ENCODE measurements at regions not wholly inside any gene's neighbourhood (a gene's known extent, or its start where the extent isn't known, plus 50 kb on each side); places are given as distances from the start of the nearest gene placed in this dataset.
"Not testable (repeated sequence)": the region's sequence is repeated elsewhere in the genome, so short reads cannot be mapped to it uniquely, and the experiment has no call there.

DNA sequence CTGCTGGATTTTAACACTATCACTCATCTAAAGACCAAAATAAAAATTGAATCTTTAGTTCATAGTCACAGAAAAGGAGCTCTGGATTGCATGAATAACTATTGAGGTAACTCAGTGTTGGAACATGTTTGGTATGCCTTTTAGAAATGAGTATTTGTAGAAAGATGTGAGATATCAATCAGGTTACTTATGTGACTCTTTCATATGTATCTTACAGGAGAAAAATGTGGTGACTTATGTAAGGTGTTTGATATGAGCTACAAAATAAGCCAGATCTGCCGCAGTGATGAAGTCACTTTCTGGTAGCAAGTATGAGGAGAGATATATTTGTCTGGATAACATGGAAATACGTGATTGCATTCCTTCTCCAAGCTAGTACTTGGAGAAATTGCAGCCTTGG is 1653.3 kb upstream of the PCDH7 start:
- Mint-ChIP-seq H3K27me3 (no peaks in the 10 kb centered on the region), H3K4me3 (no peak overlapping the region), H3K4me1 (no peaks in the 10 kb centered on the region), H3K36me3 (no peaks in the 10 kb centered on the region), H3K27ac (no peak overlapping the region), H3K9me3 (peaks cover 32% of the 10 kb centered on the region)

DNA sequence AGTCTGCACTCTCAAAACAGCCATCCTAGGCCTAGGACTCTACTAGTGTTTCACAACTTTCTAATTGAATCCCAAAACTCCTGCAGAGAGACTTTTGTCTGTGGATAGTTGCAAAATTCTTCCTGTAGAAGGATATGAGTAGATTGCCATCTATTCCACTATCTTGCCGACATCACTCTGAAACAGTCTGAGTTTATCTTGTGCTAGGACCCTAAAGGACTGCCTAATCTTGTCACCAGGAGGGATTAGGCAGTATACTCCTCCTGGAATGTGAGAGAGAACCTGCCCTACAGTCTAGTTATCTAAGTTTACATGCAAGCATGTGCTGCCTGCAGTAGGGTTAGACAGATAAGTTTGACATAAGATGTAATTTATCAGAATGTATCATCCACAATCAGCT is 1646.6 kb upstream of the PCDH7 start:
- no peak overlapping the region for H3K4me3 Mint-ChIP-seq
- H3K27me3 Mint-ChIP-seq: no peaks in the 10 kb centered on the region
- peaks cover 25% of the 10 kb centered on the region for H3K9me3 Mint-ChIP-seq
- no peak overlapping the region for H3K27ac Mint-ChIP-seq
- H3K36me3 Mint-ChIP-seq: no peaks in the 10 kb centered on the region
- no peaks in the 10 kb centered on the region for H3K4me1 Mint-ChIP-seq

DNA sequence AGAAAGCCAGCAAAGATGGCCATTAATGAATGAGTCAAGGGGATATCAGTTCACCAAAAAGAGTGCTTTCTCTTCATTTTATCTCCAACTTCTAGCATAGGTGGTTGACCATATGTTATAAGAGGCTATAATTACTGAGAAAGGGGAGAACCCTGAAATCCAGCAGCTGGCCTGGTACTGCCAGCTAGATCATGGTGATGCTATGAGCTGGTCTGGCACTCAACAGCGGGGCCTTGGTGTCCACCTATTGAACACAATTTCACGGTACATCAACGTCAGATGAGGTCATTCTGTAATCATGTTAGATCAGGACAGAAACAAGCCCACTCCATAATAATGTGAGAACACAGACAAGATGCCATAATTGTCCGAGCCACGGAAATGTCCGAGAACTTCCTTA is 1644.8 kb upstream of the PCDH7 start:
- Mint-ChIP-seq H3K4me1 (no peaks in the 10 kb centered on the region), H3K36me3 (no peaks in the 10 kb centered on the region), H3K9me3 (peaks cover 10% of the 10 kb centered on the region), H3K27me3 (no peaks in the 10 kb centered on the region), H3K4me3 (no peak overlapping the region), H3K27ac (no peak overlapping the region)

DNA sequence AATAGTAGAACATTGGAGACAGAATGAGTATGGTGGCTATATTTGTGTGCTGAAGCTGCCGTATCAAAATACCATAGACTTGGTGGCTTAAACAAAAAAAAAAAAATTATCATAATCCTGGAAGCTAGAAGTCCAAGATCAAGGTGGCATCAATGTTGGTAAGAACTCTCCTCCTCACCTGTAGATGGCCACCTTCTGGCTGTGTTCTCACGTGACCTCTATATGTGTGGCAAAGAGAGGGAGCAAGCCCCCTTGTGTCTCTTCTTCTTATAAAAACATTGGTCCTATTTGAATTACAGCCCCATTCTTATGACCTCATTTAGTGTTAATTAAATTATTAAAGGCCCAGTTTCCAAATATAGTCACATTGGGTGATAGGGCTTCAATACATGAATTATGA is 1640.9 kb upstream of the PCDH7 start:
- Mint-ChIP-seq H3K27me3 (no peaks in the 10 kb centered on the region), H3K4me3 (no peak overlapping the region)

DNA sequence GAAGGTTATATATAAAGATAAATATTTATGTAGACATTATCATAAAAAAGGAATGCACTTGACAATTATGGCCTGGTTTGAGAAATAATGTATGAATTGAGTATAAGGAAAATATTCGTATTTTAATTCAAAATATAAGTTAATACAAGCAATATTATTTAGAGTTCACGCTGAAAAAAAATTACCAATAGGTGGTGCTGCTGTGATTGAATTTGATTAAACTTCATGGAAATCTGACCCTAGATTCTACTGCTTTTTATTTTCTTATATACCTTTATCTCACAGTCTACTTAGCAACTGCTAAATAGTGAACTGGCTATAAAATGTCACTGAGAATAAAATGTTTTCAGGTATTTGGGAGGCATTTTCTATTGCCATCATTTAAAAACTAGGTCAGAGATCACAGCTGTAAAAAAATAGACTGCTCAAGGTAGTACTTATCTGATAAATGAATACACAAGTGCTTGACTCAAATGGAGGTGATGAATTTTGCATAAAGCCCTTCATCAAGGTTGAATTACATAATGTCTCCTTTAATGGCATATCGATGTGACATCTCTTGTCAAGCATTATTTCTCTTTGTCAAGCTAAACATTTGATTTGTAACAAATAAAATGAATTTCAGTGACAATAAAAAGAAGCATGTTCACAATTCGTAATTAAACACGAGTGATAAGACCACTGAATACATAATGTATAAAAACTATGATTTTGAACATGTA is 1638.8 kb upstream of the PCDH7 start:
- no peaks in the 10 kb centered on the region for H3K4me1 Mint-ChIP-seq
- H3K27ac Mint-ChIP-seq: no peak overlapping the region
- no peaks in the 10 kb centered on the region for H3K27me3 Mint-ChIP-seq
- H3K36me3 Mint-ChIP-seq: no peaks in the 10 kb centered on the region
- H3K9me3 Mint-ChIP-seq: peaks cover 5% of the 10 kb centered on the region
- no peak overlapping the region for H3K4me3 Mint-ChIP-seq

More for the DNA sequence above, 1640.9 kb upstream of the PCDH7 start:
- Mint-ChIP-seq H3K4me1 (no peaks in the 10 kb centered on the region), H3K27ac (no peak overlapping the region), H3K36me3 (no peaks in the 10 kb centered on the region), H3K9me3 (no peaks in the 10 kb centered on the region)

DNA sequence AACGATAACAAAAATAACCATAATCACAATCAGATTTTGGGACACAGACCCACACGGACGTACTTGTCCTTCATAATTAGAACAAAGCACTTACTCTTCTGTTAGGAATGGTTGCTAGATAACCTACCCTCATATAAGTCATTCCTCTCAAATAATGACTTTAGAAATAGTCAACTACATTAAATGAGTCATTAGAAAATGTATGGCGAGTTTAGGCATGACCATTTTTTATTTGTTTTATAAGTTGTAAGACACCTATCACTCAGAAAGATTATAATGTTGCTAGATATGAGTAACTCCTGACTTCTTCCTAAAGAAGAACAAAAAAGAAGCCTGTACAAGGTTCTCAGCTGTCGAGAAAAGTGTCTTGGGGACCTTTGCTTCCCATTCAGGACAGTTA is 1637.5 kb upstream of the PCDH7 start:
- no peaks in the 10 kb centered on the region for H3K4me1 Mint-ChIP-seq
- no peaks in the 10 kb centered on the region for H3K27me3 Mint-ChIP-seq
- peaks cover 5% of the 10 kb centered on the region for H3K9me3 Mint-ChIP-seq
- H3K27ac Mint-ChIP-seq: no peak overlapping the region
- no peak overlapping the region for H3K4me3 Mint-ChIP-seq
- H3K36me3 Mint-ChIP-seq: no peaks in the 10 kb centered on the region

DNA sequence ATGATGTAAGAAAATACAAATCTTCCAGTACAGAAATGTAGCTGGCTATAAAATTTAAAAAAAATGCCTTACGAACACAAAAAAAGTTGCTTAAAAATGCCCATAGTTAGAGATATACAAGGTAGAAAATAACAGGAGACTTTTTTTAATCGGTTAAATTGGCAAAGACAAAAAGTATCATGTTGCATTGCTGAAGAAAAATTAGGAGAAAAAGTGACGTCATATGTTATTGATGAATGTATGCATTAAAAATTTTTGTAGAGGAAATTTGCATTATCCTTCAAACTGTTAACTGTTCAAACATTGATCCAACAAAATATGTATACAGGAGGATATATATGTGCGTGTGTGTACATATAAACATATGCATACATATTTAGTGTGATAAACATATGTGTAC is 1634.4 kb upstream of the PCDH7 start:
- Mint-ChIP-seq H3K4me1 (no peaks in the 10 kb centered on the region), H3K9me3 (peaks cover 5% of the 10 kb centered on the region)

DNA sequence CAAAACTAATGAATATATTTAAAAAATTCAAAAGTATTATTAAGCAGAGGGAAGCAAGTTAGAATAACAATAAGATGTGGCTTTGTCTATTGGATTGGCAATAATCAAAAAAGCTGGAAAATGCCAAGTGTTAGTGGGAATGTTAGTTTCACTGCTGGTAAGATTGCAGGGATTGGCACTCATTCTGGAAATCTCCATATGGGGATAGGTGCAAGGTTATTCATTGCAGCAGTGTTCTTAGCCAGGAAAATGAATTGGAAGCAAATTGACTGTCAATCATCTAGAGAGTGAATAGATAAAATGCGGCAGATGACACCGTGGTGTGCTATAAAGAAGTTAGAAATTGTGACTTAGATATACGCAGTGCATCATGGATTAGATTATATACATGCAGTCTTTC is 1615.5 kb upstream of the PCDH7 start:
- peaks cover 12% of the 10 kb centered on the region for H3K9me3 Mint-ChIP-seq
- H3K4me3 Mint-ChIP-seq: no peak overlapping the region
- H3K36me3 Mint-ChIP-seq: no peaks in the 10 kb centered on the region
- H3K27ac Mint-ChIP-seq: no peak overlapping the region
- no peaks in the 10 kb centered on the region for H3K4me1 Mint-ChIP-seq
- H3K27me3 Mint-ChIP-seq: no peaks in the 10 kb centered on the region

More for the DNA sequence above, 1634.4 kb upstream of the PCDH7 start:
- no peak overlapping the region for H3K27ac Mint-ChIP-seq
- no peaks in the 10 kb centered on the region for H3K36me3 Mint-ChIP-seq
- no peak overlapping the region for H3K4me3 Mint-ChIP-seq
- no peaks in the 10 kb centered on the region for H3K27me3 Mint-ChIP-seq

DNA sequence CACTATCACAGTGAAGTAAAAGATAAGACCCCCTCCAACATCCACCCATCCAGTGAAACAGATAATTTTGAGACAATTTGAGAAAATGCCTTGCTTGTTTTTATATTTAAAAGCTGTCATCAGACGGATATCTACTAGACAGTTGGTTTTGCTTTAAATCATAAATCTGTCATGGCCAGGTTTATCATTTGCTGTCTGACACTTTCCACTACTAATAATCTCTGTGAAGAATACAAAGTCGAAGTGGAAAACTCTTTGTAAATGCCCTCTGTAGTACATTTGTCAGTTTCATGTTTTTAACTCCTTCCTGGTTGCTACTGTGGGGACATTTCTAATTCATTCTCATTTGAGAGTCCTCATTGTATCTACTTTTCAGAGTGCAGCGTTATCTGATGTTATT is 1606.2 kb upstream of the PCDH7 start:
- H3K4me3 Mint-ChIP-seq: no peak overlapping the region
- no peaks in the 10 kb centered on the region for H3K36me3 Mint-ChIP-seq
- no peaks in the 10 kb centered on the region for H3K4me1 Mint-ChIP-seq
- H3K9me3 Mint-ChIP-seq: peaks cover 14% of the 10 kb centered on the region
- H3K27ac Mint-ChIP-seq: no peak overlapping the region
- no peaks in the 10 kb centered on the region for H3K27me3 Mint-ChIP-seq

DNA sequence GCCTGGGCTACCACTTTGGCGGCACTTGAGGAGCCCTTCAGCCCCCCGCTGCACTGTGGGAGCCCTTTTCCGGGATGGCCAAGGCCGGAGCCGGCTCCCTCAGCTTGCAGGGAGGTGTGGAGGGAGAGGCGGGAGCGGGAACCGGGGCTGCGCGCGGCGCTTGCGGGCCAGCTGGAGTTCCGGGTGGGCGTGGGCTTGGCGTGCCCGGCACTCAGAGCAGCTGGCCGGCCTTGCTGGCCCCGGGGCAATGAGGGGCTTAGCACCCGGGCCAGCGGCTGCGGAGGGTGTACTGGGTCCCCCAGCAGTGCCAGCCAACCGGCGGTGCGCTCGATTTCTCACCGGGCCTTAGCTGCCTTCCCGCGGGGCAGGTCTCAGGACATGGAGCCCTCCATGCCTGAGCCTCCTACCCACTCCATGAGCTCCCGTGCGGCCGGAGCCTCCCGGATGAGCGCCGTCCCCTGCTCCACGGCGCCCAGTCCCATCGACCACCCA is 1602.9 kb upstream of the PCDH7 start:
- H3K27ac Mint-ChIP-seq, H3K36me3 Mint-ChIP-seq, H3K4me1 Mint-ChIP-seq, H3K4me3 Mint-ChIP-seq, H3K27me3 Mint-ChIP-seq: not testable (repeated sequence)
- H3K9me3 Mint-ChIP-seq: peaks cover 12% of the 10 kb centered on the region

DNA sequence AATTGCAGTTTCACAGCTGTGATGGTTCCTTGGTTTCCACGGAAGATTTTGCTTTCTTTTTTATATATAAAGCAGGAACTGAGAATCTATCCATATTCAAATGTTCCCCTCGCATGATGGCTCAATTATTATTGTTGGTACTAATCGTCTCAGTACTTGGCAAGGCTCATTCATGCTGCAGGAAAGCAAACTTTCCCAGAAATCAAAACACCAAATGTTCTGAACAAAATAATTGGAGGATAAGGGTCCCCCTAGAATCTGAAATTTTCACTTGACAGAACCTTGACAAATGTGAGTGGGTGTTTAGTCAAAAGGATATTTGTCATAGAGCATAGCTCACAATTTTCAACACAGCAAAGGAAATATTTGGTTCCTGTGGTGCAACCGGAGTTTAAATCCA is 1598.6 kb upstream of the PCDH7 start:
- Mint-ChIP-seq H3K4me3 (no peak overlapping the region), H3K4me1 (no peaks in the 10 kb centered on the region), H3K27ac (no peak overlapping the region), H3K36me3 (no peaks in the 10 kb centered on the region), H3K9me3 (peaks cover 12% of the 10 kb centered on the region), H3K27me3 (no peaks in the 10 kb centered on the region)

DNA sequence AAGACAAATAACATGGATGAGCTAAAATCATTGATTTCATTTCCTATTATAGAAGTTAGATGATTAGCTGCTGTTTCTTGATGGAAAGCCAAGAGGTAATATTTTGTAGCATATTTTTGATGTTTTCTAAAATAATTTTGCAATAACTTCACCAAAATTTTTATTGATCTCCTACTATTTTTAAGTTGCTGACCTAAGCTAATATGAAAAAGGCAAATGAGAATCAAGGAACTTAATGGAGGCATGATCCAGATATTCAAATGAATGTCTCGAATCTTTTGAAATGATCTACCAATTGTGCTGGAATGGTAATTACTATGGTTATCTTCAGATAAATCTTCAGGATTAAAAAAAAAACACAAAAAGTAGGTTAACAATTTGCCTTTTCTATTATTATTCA is 1591.4 kb upstream of the PCDH7 start:
- H3K4me3 Mint-ChIP-seq: no peak overlapping the region
- no peaks in the 10 kb centered on the region for H3K4me1 Mint-ChIP-seq
- no peak overlapping the region for H3K27ac Mint-ChIP-seq
- H3K9me3 Mint-ChIP-seq: peaks cover 20% of the 10 kb centered on the region
- no peaks in the 10 kb centered on the region for H3K27me3 Mint-ChIP-seq
- H3K36me3 Mint-ChIP-seq: no peaks in the 10 kb centered on the region

DNA sequence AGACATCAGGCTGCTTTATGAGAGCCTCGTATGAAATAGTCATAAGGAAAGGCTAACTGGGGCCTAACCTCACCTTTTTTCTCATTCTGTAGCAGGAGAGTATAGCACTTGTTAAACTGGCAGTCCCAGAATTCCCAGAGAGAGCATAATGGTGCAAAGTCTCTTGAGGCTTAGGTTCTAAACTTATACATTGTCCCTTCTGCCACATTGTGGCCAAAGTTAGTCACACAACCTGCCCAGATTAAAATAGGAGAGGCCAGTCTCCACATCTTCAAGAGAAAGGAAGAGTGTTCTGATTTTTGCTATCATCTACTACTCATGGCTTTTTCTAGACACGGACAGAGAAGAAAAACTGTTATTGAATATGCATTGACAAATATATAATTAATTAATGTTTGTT is 1588.9 kb upstream of the PCDH7 start:
- no peak overlapping the region for H3K4me3 Mint-ChIP-seq
- no peaks in the 10 kb centered on the region for H3K27me3 Mint-ChIP-seq
- H3K36me3 Mint-ChIP-seq: no peaks in the 10 kb centered on the region
- no peaks in the 10 kb centered on the region for H3K4me1 Mint-ChIP-seq
- H3K27ac Mint-ChIP-seq: no peak overlapping the region
- peaks cover 16% of the 10 kb centered on the region for H3K9me3 Mint-ChIP-seq

DNA sequence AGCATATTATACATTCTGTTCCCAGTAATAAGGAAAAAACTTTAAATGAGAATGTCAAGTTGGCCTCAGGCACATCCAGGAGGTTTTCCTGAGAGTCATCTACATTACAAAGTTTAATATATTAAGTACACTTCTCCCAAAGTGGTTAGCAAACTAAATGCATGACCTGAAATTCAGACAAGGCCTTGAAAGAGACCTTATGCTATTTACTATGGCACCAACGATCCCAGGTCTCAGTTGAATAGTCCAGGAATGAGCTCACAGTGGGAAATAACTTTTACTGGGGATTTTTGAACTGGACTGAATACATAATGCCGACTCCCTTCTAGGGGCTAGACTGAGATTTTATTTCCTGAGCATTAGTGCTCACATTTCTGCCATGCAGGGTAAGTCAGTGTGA is 1577.5 kb upstream of the PCDH7 start:
- no peaks in the 10 kb centered on the region for H3K36me3 Mint-ChIP-seq
- no peaks in the 10 kb centered on the region for H3K4me1 Mint-ChIP-seq
- H3K27ac Mint-ChIP-seq: no peak overlapping the region
- no peaks in the 10 kb centered on the region for H3K9me3 Mint-ChIP-seq
- H3K27me3 Mint-ChIP-seq: no peaks in the 10 kb centered on the region
- no peak overlapping the region for H3K4me3 Mint-ChIP-seq

DNA sequence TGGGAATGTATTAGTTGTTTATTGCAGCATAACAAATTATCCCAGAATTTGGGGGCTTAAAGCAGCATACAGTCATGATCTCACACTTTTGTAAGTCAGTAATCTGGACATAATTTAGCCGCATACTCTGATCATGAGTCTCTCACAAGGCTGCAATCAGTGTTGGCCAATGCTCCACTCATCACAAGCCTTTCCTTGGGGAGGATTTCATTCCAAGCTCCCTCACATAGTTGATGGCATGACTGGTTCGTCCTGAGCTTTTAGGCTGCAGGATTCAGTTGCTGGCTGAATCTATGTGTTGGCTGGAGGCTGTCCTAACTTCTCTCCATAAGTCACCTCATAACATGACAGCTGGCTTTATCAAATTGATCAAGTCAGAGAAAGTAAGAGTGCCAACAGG is 1568.6 kb upstream of the PCDH7 start:
- no peak overlapping the region for H3K4me3 Mint-ChIP-seq
- no peak overlapping the region for H3K27ac Mint-ChIP-seq
- no peaks in the 10 kb centered on the region for H3K4me1 Mint-ChIP-seq

DNA sequence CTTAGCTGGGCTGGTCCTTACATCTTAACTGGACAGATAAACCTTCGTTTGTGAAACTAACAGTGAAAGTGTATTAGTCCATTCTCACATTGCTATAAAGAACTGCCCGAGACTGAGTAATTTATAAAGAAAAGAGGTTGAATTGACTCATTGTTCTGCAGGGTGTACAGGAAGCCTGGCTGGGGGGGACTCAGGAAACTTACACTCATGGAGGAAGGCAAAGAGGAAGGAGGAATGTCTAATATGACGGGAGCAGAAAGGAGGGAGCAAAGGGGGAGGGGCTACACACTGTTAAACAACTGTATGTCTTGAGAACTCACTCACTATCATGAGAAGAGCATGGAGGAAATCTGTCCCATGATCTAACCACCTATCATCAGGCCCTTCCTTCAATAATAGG is 1566.5 kb upstream of the PCDH7 start:
- Mint-ChIP-seq H3K36me3 (no peaks in the 10 kb centered on the region), H3K9me3 (peaks cover 5% of the 10 kb centered on the region), H3K4me1 (no peaks in the 10 kb centered on the region), H3K4me3 (no peak overlapping the region), H3K27ac (no peak overlapping the region), H3K27me3 (no peaks in the 10 kb centered on the region)

More for the DNA sequence above, 1568.6 kb upstream of the PCDH7 start:
- Mint-ChIP-seq H3K9me3 (peaks cover 5% of the 10 kb centered on the region), H3K36me3 (no peaks in the 10 kb centered on the region), H3K27me3 (no peaks in the 10 kb centered on the region)

DNA sequence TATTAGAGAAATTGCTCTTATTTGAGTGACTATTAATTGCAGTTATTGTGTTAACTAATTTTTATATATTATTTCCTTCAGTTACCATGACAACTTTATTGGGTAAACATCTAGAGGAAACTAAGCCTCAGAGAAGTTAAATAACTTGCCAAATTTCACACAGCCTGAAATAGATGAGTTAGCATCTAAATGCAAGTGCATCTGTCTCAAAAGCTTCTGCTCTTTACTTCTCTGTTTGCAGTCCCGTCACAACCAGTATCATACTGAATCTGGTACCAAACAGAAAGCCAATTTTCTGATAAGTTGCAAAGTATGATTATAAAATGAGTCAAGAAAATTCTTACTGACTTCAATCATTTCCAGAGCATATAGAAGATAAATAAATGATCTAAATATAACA is 1544.9 kb upstream of the PCDH7 start:
- no peaks in the 10 kb centered on the region for H3K27me3 Mint-ChIP-seq
- peaks cover 13% of the 10 kb centered on the region for H3K9me3 Mint-ChIP-seq
- no peaks in the 10 kb centered on the region for H3K4me1 Mint-ChIP-seq
- H3K4me3 Mint-ChIP-seq: no peak overlapping the region
- H3K27ac Mint-ChIP-seq: no peak overlapping the region
- H3K36me3 Mint-ChIP-seq: no peaks in the 10 kb centered on the region

Measured in activated naive CD4-positive, alpha-beta T cell treated with anti-CD3 and anti-CD28 coated beads, Interleukin-2, amount 50 U/mL, for 24 hours (primary cell).